ENCODE measurements at regions not wholly inside any gene's neighbourhood (a gene's known extent, or its start where the extent isn't known, plus 50 kb on each side); places are given as distances from the start of the nearest gene placed in this dataset.

- DNase-seq (ENCODE audit: low spot score), result no peak
Measured at GRCh38 chr5:3654515-3654914, 58.9 kb downstream of the IRX1 start.

GRCh38 chr5:3656803-3657202, 61.2 kb downstream of the IRX1 start:
- DNase-seq (ENCODE audit: low spot score), result no peak

- no peak for DNase-seq (ENCODE audit: low spot score)
Measured at GRCh38 chr5:3657364-3658022, 61.9 kb downstream of the IRX1 start.

GRCh38 chr5:3658929-3659328, 63.3 kb downstream of the IRX1 start:
- DNase-seq (ENCODE audit: low spot score), result no peak

- DNase-seq (ENCODE audit: low spot score), result no peak
Measured at GRCh38 chr5:3659907-3660306, 64.3 kb downstream of the IRX1 start.

- DNase-seq (ENCODE audit: low spot score), result no peak
Measured at GRCh38 chr5:3660630-3661029, 65.0 kb downstream of the IRX1 start.

- no peak for DNase-seq (ENCODE audit: low spot score)
Measured at GRCh38 chr5:3661755-3662296, 66.2 kb downstream of the IRX1 start.

GRCh38 chr5:3662344-3662743, 66.7 kb downstream of the IRX1 start:
- DNase-seq (ENCODE audit: low spot score), result no peak

- no peak for DNase-seq (ENCODE audit: low spot score)
Measured at GRCh38 chr5:3671337-3671736, 75.7 kb downstream of the IRX1 start.

GRCh38 chr5:3678801-3679200, 83.2 kb downstream of the IRX1 start:
- no peak for DNase-seq (ENCODE audit: low spot score)

- DNase-seq (ENCODE audit: low spot score), result no peak
Measured at GRCh38 chr5:3680821-3681220, 85.2 kb downstream of the IRX1 start.

GRCh38 chr5:3684118-3684517, 88.5 kb downstream of the IRX1 start:
- no peak for DNase-seq (ENCODE audit: low spot score)

- DNase-seq (ENCODE audit: low spot score), result no peak
Measured at GRCh38 chr5:3684771-3685354, 89.2 kb downstream of the IRX1 start.

- no peak for DNase-seq (ENCODE audit: low spot score)
Measured at GRCh38 chr5:3694819-3695218, 99.2 kb downstream of the IRX1 start.

- DNase-seq (ENCODE audit: low spot score), result no peak
Measured at GRCh38 chr5:3695818-3696217, 100.2 kb downstream of the IRX1 start.

GRCh38 chr5:3698412-3698811, 102.8 kb downstream of the IRX1 start:
- DNase-seq (ENCODE audit: low spot score), result no peak

- no peak for DNase-seq (ENCODE audit: low spot score)
Measured at GRCh38 chr5:3701694-3702093, 106.1 kb downstream of the IRX1 start.

- DNase-seq (ENCODE audit: low spot score), result no peak
Measured at GRCh38 chr5:3704661-3705060, 109.0 kb downstream of the IRX1 start.

- DNase-seq (ENCODE audit: low spot score), result no peak
Measured at GRCh38 chr5:3709068-3709716, 113.6 kb downstream of the IRX1 start.

GRCh38 chr5:3709717-3710348, 114.2 kb downstream of the IRX1 start:
- no peak for DNase-seq (ENCODE audit: low spot score)

GRCh38 chr5:3715062-3715461, 119.4 kb downstream of the IRX1 start:
- no peak for DNase-seq (ENCODE audit: low spot score)

- no peak for DNase-seq (ENCODE audit: low spot score)
Measured at GRCh38 chr5:3729631-3730030, 134.0 kb downstream of the IRX1 start.

- no peak for DNase-seq (ENCODE audit: low spot score)
Measured at GRCh38 chr5:3734632-3735031, 139.0 kb downstream of the IRX1 start.

Data from A172 (cell line).